BE2C (cell line): ENCODE measurements at regions not wholly inside any gene's neighbourhood (a gene's known extent, or its start where the extent isn't known, plus 50 kb on each side); places are given as distances from the start of the nearest gene placed in this dataset.
A peak's percentile ranks its signal among the peaks of the same experiment; 100 is the strongest.
"Not testable (repeated sequence)": the region's sequence is repeated elsewhere in the genome, so short reads cannot be mapped to it uniquely, and the experiment has no call there.

Source experiments
- DNase-seq: peaks from one replicate; pipeline ENCODE4 v3.0.0-alpha.2; 2020
- H3K27me3 ChIP-seq: fragments of 250-450 bp; sonication (Bioruptor Pico); 2 replicates; pipeline ENCODE4 v1.5.1; 2020; ENCODE audit warnings: mild to moderate bottlenecking
- H3K36me3 ChIP-seq: fragments of 250-450 bp; sonication (Bioruptor Pico); 2 replicates; pipeline ENCODE4 v1.5.1; 2020; ENCODE audit warnings: mild to moderate bottlenecking
- H3K4me1 ChIP-seq: fragments of 250-450 bp; sonication (Bioruptor Pico); 2 replicates; pipeline ENCODE4 v1.5.1; 2020
- H3K4me3 ChIP-seq: 2 replicates; pipeline ENCODE4 v1.5.1; 2011; ENCODE audit warnings: low read depth, low read length
- H3K9me3 ChIP-seq: fragments of 250-450 bp; sonication (Bioruptor Pico); 2 replicates; pipeline ENCODE4 v1.5.1; 2020
- TF ChIP-seq, protein P1 (sequence below): IDR thresholded peaks from 2 replicates; pipeline ENCODE4 v1.5.1; 2012; ENCODE audit warnings: mild to moderate bottlenecking, low read depth, low read length

DNA sequence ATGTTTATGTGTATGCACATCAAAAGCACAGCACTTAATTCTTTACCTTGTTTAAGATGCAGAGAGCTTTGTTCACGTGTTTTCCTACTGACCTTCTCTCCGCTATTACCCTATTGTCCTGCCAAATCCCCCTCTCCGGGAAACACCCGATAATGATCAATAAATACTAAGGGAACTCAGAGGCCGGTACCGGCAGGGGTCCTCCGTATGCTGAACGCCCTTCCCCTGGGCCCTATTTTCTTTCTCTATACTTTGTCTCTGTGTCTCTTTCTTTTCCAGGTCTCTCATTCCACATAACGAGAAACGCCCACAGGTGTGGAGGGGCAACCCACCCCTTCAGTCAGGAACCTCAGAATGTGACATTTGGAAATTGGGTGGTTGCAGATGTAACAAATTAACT lies 160.1 kb downstream of the ADRA2C start:
- not testable (repeated sequence) for H3K9me3 ChIP-seq, DNase-seq, H3K36me3 ChIP-seq, H3K4me3 ChIP-seq, H3K27me3 ChIP-seq, H3K4me1 ChIP-seq

DNA sequence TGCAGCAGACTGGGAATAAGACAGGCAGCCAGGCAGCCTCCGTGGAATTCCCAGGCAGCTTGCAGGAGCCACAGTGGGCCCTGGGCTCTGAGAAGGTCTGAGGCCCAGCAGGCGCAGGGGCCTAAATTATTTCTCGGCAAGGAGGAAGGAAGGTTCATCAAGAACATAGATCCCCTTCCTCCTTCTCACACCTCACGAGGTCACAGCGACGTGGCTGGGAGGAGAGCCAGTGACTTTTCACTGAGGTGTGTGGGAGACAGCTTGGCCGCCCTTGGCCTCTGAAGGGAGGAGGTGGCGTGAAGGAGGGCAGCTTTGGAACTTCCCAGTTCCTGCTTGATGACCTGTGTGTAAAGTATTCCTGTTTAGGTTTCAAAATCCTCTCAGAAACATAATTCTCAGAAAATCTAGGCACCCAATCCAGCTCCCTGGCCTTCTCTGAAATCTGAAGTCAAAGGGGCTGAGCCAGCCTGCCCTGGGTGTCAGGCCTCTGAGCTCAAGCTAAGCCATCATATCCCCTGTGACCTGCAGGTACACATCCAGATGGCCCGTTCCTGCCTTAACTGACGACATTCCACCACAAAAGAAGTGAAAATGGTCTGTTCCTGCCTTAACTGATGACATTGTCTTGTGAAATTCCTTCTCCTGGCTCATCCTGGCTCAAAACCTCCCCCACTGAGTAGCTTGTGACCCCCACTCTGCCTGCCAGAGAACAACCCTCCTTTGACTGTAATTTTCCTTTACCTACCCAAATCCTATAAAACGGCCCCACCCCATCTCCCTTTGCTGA lies 161.0 kb downstream of the ADRA2C start:
- H3K4me1 ChIP-seq, H3K36me3 ChIP-seq, H3K27me3 ChIP-seq, H3K9me3 ChIP-seq, DNase-seq, H3K4me3 ChIP-seq: not testable (repeated sequence)

DNA sequence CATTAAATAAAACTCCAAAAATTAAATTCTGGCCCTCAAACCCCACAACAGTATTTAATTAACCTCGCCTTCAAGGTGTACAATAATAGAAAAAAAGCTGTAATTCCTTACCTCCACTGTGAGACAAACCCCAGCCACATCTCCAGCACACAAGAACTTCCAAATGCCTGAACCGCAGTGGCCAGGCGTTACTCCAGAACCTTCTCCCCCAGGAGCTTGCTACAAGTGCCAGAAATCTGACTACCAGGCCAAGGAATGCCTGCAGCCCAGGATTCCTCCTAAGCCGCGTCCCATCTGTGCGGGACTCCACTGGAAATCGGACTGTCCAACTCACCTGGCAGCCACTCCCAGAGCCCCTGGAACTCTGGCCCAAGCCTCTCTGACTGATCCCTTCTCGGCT lies 163.2 kb downstream of the ADRA2C start:
- H3K4me3 ChIP-seq, DNase-seq, H3K9me3 ChIP-seq, H3K36me3 ChIP-seq, H3K27me3 ChIP-seq, H3K4me1 ChIP-seq: not testable (repeated sequence)

DNA sequence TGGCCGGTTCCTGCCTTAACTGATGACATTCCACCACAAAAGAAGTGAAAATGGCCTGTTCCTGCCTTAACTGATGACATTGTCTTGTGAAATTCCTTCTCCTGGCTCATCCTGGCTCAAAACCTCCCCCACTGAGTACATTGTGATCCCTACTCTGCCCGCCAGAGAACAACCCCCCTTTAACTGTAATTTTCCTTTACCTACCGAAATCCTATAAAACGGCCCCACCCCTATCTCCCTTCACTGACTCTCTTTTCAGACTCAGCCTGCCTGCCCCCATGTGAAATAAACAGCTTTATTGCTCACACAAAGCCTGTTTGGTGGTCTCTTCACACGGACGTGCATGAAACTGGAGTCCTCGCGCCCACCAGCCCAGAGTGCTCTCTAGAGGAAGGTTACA lies 166.5 kb downstream of the ADRA2C start:
- H3K4me1 ChIP-seq, H3K9me3 ChIP-seq, H3K4me3 ChIP-seq, H3K36me3 ChIP-seq, H3K27me3 ChIP-seq, DNase-seq: not testable (repeated sequence)

DNA sequence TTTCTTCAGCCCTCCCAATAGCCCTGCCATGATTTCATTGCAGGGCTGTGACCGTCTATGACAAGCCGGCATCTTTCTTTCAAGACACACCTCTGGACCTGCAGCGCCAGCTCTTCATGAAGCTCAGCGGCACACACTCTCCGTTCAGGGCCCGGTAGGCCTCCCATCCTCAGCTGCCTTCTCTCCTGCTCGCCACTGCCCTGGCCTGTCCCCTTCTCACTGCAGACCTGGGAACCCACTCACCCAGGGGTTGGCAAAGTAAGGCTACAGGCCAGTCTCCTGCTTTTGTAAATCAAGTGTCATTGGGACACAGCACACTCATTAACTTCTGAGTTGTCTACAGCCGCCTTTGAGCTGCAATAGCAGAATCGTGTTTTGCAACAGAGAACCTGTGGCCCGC lies 169.2 kb downstream of the ADRA2C start:
- not testable (repeated sequence) for H3K4me1 ChIP-seq, H3K36me3 ChIP-seq, H3K27me3 ChIP-seq, DNase-seq, H3K9me3 ChIP-seq, H3K4me3 ChIP-seq

DNA sequence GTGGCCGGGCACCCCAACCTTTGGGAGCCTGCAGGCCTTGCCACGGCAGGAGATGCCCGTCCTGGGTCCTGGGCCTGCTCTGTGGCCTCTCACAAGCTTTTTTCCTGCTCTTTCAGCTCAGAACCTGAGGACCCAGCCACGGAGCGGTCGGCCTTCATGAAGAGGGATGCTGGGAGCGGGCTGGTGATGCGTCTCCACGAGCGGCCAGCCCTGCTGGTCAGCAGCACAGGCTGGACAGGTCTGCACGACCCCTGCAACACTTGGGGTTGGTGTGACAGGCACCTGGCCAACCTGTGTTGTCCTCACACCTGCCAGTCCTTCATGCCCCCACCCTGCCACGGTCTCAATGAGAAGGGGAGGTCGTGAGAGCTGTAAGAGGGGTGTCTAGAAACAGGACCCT lies 170.0 kb downstream of the ADRA2C start:
- H3K4me1 ChIP-seq = no peaks in the 10 kb centered on the region
- DNase-seq = no peak
- no peaks in the 10 kb centered on the region for H3K36me3 ChIP-seq
- no peaks in the 10 kb centered on the region for H3K9me3 ChIP-seq
- no peak overlapping the region for H3K4me3 ChIP-seq
- TF ChIP-seq, protein P1, sequence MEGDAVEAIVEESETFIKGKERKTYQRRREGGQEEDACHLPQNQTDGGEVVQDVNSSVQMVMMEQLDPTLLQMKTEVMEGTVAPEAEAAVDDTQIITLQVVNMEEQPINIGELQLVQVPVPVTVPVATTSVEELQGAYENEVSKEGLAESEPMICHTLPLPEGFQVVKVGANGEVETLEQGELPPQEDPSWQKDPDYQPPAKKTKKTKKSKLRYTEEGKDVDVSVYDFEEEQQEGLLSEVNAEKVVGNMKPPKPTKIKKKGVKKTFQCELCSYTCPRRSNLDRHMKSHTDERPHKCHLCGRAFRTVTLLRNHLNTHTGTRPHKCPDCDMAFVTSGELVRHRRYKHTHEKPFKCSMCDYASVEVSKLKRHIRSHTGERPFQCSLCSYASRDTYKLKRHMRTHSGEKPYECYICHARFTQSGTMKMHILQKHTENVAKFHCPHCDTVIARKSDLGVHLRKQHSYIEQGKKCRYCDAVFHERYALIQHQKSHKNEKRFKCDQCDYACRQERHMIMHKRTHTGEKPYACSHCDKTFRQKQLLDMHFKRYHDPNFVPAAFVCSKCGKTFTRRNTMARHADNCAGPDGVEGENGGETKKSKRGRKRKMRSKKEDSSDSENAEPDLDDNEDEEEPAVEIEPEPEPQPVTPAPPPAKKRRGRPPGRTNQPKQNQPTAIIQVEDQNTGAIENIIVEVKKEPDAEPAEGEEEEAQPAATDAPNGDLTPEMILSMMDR = no peak
- H3K27me3 ChIP-seq = no peaks in the 10 kb centered on the region

DNA sequence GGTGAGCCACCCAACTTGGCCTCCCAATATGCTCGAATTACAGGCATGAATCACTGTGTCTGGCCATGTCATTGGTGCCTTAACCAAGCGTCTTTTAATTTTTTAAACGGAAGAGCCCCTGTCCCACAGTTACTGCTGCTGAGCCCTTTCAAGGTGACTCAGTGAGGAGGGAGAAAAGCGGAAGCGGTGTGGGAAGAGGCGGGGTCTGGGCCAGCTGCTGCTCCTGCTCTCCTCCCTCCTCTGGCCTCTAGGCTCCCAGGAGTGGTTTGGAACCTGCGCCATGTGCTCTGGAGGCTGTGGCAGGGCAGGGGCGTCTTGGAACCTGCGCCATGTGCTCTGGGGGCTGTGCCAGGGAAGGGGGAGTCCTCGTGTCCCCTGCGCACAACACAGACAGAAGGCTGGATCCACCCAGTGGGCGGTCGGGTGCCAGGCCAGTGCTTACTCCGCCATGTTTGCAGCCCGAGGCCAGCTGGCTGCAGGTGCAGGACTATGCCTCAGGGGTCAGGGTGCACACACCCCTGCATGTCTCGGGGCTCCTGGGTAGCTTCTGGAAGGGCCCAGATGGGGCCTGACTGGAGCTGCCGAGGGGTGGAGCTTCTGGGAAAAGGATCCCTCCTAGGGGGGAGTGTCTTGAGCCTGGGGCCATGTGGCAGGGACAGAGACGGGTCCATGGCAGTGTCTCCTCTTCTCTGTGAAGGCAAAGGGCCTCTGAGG lies 171.8 kb downstream of the ADRA2C start:
- H3K27me3 ChIP-seq, DNase-seq, H3K9me3 ChIP-seq, H3K36me3 ChIP-seq, H3K4me3 ChIP-seq, H3K4me1 ChIP-seq: not testable (repeated sequence)

DNA sequence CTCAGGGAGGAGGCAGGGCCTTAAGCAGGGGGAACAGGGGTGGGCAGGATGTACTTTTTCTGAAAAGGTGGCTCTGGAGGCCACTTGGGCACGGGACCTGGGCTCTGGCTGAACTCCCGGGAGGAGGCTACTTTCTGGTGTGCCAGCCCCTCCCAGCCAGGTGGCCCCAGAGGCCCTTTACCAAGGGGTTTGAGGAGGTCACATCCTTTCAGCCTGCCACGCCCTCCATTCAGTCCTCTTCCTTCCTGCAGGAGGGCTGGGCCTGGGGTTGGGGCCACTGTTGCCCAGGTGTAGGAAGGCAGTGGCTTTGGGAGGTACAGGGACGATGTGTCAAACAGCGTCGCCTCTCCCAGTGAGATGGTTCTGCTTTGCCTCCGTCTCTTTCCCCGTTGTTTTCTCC lies 172.5 kb downstream of the ADRA2C start:
- not testable (repeated sequence) for DNase-seq, H3K4me3 ChIP-seq

DNA sequence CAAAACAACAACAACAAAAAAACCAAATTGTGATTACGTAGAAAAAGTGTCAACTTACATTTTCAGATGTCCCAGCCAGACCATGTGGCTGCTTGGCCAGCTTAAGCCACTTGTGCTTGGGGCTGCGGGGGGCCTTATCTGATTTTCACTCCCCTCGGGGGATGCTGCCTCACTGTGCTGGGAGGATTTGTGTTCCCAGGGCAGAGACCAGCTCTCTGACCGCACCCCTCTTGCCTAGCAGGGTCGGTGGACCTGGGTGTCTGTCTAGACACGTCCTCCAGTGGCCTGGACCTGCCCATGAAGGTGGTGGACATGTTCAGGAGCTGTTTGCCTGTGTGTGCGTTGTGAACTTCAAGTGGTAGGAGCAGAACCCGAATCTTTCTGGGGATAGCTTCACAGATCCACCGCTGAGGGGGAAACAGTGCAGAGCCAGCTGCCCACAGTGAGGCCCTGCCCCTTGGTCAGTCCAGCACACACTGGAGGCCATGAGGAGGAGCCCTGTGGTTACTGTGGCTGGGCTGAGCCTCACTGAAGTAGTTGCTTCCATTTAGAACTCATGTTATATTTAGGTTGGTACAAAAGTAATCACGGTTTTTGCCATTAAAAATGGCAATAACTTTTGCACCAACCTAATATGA lies 173.9 kb downstream of the ADRA2C start:
- not testable (repeated sequence) for H3K36me3 ChIP-seq

More for the DNA sequence above, 172.5 kb downstream of the ADRA2C start:
- H3K36me3 ChIP-seq, H3K4me1 ChIP-seq, H3K9me3 ChIP-seq, H3K27me3 ChIP-seq: not testable (repeated sequence)

DNA sequence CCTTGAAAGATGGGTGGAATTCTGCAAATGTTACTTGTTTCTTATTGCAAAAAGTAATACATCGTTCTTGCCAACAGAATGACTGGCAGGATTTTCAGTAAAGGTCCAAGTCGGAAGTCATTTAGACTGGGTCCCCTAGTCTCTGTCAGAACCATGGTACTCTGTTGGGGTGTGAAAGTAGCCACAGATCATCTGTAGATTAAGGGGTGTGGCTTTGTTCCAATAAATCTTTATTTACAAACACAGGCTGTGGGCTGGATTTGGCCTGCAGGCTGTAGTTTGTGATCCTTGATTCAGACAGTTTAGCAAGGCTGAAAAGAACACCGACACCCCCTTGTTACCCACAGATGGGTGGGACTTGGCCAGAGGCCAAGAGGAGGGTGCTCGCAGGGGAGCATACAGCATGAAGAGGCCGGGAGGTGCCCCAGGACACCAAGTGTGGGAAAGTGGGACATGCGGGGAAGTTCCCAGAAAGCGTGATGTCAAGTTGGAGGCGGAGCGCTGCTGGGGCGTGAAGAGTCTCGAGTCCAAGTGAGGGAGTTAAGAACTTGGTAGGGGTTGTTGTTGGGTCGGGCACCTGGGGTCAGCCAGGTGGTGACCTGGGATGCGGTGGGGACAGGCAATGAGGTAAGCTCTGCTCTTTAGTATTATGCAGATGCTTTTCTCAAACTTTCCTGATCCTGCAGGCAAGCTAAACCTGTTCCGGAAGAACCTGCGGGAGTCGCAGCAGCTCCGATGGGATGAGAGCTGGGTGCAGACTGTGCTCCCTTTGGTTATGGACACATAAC lies 175.7 kb downstream of the ADRA2C start:
- H3K4me1 ChIP-seq, H3K4me3 ChIP-seq, H3K27me3 ChIP-seq, H3K9me3 ChIP-seq, H3K36me3 ChIP-seq, DNase-seq: not testable (repeated sequence)

More for the DNA sequence above, 173.9 kb downstream of the ADRA2C start:
- DNase-seq = peak; percentile 52
- not testable (repeated sequence) for H3K9me3 ChIP-seq, H3K27me3 ChIP-seq, H3K4me3 ChIP-seq, H3K4me1 ChIP-seq
